ENCODE measurements at regions not wholly inside any gene's neighbourhood (a gene's known extent, or its start where the extent isn't known, plus 50 kb on each side); places are given as distances from the start of the nearest gene placed in this dataset.

GRCh38 chr15:100703671-100704070, 101.3 kb downstream of the ASB7 start:
- TF ChIP-seq, protein P1, sequence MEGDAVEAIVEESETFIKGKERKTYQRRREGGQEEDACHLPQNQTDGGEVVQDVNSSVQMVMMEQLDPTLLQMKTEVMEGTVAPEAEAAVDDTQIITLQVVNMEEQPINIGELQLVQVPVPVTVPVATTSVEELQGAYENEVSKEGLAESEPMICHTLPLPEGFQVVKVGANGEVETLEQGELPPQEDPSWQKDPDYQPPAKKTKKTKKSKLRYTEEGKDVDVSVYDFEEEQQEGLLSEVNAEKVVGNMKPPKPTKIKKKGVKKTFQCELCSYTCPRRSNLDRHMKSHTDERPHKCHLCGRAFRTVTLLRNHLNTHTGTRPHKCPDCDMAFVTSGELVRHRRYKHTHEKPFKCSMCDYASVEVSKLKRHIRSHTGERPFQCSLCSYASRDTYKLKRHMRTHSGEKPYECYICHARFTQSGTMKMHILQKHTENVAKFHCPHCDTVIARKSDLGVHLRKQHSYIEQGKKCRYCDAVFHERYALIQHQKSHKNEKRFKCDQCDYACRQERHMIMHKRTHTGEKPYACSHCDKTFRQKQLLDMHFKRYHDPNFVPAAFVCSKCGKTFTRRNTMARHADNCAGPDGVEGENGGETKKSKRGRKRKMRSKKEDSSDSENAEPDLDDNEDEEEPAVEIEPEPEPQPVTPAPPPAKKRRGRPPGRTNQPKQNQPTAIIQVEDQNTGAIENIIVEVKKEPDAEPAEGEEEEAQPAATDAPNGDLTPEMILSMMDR (conservative IDR thresholded peaks at IDR 0.05; ENCODE audit: low read depth, low read length): no peak
- no peak for TF ChIP-seq EZH2 (IDR thresholded peaks at IDR 0.05; ENCODE audit: borderline replicate concordance, low read depth, low read length, poor library complexity, severe bottlenecking)
